Stimulated activated CD8-positive, alpha-beta memory T cell treated with anti-CD3 and anti-CD28 coated beads, Interleukin-7, amount 100 ng/mL, for 24 hours (primary cell): ENCODE measurements at regions not wholly inside any gene's neighbourhood (a gene's known extent, or its start where the extent isn't known, plus 50 kb on each side); places are given as distances from the start of the nearest gene placed in this dataset.
"Not testable (repeated sequence)": the region's sequence is repeated elsewhere in the genome, so short reads cannot be mapped to it uniquely, and the experiment has no call there.

Source experiments
- DNase-seq: peaks from one replicate; pipeline ENCODE4 v3.0.0-alpha.2; 2020; ENCODE audit warnings: low read depth

DNA sequence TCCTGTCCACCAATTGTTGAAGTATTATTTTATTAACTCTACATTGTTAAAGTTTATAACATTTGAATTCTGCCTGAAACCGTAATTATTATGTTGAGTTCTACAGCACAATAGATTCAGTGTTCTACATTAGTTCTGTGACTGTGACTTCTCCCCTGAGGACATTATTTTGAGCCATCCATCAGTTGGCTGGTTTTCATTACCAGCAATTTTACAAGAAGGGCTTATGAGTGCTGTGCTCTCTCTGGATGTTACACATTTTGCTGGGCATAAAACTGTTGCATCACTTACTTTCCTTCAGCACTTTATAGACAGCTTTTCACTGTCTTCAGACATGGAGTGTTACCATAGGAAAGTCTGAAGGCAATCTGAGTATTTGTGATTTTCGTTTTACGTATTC lies 118.2 kb upstream of the KITLG start:
- no peak for DNase-seq

DNA sequence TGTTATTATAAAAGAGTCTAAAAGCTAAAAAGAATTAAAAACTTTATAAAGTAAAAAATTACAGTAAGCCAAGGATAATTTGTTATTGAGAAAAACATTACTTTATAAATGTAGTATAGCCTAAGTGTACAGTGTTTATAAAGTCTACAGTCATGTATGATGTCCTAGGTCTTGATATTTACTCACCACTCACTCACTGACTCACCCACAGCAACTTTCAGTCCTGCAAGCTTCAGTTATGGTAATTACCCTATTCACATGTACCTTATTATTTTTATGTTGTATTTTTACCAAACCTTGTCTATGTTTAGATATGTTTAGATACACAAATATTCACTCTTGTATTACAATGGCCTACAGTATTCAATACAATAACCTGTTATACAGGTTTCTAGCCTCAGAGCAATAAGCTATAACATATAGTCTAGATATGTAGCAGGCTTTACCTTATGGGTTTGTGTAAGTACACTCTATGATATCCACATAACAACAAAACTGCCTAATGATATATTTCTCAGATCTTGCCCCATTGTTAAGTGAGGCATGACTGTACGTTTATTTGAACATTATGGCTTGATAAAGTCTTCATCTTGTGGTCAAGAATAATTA lies 113.7 kb upstream of the KITLG start:
- no peak for DNase-seq

DNA sequence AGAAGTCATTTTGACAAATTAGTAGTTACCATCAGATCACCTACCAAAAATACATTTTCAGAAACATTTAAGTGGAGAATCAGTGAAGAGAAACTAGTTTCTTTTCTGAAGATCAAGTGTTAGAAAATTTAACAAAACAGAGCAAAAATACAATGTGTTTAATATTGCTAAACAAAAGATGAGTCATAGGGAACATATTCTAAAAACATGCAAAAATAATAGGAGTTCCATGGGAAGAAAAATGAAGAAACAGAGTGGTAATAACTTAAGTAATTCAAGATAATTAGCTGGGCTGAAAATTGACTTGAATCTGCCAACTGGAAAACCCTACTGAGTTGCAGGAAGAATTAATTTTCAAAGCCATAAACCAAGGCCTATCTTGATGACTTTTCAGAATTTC lies 111.5 kb upstream of the KITLG start:
- no peak for DNase-seq

DNA sequence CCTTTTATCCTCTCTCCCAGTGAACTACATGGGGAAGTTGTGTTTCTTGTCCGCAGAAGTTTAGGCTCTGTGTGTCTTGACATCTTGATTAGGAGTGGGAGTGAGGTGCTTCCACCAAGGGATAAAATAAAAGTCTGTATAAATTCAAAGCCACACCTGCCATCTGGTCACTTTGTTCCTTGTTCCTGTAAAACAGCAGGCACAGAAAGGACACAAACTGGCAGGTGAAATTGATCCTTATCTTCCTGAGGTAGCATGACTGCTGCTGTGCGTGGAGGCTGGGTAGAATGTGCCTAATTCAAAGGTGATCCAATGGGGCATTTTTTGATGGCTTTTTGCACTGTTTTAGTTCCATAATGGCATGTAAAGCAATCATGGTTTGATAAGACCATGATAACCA lies 104.3 kb upstream of the KITLG start:
- no peak for DNase-seq

DNA sequence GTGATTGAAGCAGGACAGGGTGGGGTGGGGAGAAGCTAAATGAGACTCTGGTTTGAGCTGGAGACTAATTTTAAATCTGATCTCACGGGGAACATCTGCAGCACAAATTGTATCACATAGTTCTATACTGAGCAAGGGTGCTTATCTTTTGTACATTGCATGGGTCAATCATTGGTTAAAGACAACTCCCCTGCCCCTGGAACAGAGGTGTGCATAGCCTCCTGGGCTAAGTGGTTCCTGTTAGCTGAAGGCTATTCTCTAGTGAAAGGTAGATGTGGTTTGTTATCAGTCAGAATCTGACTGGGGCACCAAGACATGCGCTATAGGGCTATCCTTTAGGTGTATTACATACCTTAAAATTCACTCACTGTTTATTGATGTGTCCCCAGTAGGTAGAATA lies 103.9 kb upstream of the KITLG start:
- no peak for DNase-seq

DNA sequence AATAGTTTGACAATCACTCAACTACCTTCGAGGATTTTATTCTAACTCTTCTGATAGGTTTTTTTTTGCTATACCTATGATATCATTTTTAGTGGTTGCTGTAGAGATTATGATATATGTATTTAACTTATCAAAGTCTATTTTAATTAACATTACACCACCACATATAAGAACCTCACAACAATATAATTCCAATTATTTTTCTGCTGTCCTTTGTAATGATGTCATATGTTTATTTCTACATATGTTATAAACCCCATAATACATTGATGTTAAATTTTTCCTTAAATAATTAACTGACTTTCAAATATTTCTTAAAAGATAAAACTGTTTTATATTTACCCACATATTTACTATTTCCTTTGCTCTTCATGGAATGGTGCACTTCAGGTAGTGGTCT lies 103.4 kb upstream of the KITLG start:
- no peak for DNase-seq

DNA sequence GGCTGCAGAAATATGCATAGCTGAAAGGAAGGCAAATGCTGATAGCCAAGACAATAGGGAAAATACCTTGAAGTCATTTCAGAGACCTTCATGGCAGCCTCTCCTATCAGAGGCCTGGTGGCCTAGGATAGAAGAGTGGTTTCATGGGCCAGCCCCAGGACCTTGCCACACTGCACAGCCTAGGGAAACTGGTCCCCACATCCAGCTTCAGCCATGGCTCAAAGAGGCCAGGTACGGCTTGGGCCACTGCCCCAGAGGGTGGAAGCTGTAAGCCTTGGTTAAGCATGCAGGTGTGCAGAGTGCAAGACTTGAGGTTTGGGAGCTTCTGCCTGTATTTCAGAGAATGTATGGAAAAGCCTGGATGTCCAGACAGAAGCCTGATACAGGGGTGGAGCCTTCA lies 101.0 kb upstream of the KITLG start:
- no peak for DNase-seq

DNA sequence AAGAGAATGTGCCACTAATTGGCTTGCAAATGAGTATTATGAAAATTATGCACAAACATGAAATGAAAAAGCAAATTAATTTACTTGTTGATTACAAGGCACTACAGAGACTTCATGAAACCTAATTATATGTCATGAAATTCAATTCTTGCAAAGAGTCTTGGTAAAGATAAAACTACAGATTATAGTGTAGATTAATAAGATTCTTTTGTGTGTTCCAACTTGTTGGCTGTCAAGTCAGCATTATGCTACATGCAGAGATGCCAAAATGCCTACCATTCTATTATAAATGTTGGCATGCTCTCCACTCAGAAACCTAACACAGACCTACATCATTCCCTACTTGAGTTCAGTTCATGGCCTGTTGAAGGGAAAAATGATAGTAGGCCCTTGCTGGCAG lies 97.2 kb upstream of the KITLG start:
- DNase-seq, result no peak

DNA sequence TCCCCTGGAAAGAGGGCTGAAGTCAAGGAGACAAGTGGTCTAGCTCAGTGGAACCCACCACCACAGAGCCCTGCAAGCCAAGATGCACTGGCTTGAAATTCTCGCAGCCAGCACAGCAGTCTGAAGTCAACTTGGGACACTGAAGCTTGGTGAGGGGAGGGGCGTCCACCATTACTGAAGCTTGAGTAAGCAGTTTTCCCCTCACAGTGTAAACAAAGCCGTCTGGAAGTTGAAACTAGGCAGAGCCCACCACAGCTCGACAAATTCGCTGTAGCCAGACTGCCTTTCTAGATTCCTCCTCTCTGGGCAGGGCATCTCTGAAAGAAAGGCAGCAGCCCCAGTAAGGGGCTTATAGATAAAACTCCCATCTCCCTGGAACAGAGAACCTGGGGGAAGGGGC lies 87.3 kb upstream of the KITLG start:
- DNase-seq, result not testable (repeated sequence)

DNA sequence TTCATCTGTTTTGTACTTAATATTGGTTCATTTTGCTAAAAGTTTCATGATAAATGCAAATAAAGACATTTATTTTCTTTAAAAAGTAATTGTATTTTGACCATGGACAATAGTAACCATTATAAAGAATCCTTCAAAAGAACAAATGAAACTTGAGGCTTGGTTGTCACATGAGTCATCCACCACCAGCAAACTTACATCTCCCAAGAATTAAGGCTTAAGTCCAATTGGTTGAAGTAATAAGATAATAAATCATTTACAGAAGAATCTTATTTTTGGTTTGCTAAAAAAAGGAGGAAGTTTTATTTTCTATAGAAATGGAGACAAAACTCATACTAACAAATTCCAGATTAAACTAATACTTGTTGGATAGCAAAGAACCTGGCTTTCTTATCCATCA lies 84.8 kb upstream of the KITLG start:
- DNase-seq, result no peak

DNA sequence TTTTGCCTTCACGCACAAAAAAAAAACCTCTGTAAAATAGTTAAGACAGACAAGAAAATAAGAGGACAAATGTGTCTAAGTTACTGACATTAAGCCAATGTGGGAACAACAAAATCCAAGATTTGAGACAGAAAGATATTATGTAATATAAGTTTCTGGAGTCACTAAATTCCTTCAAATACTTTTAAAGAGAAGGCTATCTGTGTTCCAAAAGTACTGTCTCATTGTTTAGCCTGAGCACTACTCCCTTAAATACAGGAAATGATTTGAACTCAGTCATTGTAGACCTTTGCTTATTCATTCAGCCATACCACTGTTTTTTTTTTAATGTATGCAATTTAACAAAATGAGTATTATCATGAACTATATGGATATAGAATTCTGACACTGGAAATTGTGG lies 82.7 kb upstream of the KITLG start:
- no peak for DNase-seq

DNA sequence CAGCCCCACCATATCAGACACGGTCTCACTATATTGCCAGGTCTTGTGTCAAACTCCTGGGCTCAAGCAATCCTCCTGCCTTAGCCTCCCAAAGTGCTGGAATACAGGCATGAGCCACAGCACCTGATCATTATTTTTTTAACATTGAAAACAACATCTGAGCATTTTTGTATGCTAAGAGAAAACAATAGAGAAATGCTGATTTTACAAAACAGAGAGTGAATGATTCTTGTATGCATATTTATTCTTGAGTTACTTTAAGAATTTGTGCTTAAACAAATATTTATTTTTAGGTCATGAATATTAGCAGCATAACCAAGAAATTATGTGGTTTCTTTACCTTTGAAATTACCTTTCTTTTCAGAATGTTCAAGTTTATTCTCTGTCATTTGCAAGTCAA lies 81.8 kb upstream of the KITLG start:
- no peak for DNase-seq

DNA sequence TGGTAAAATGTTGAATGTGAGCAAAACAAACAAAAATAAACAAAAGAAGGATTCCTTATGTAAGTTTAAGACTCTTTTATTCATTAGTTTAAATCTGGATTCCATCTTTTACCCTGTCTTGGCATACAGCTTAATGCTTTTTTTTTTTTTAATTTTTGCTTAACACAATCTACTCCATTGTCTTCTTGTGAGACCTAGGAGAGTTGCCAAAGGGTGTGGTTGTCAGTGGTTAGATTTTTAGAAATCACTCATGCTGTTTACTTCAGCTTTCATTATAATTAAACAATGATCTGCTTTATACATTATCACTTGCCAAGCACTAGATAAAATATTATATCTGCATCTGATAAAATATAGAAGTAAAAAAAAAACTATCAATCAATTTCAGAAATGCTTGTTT lies 77.7 kb upstream of the KITLG start:
- DNase-seq, result no peak

DNA sequence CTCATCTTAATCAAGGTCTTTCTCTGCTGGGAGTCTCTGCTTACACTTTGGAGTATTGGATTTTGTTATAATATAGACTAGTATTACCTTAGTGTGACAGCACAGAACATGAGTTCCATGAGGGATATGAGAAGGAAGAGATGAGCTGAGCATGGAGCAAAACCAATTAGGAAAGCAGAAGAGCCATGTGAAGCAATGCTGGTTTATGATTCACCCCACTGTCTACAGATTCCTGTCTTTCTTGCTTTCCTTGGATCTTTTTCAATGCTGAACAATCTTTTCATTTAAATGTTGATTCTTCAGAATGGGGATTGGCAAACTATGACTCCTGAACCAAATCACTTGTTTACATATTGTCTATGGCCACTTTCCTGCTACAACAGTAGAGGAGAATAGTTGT lies 70.4 kb upstream of the KITLG start:
- no peak for DNase-seq

DNA sequence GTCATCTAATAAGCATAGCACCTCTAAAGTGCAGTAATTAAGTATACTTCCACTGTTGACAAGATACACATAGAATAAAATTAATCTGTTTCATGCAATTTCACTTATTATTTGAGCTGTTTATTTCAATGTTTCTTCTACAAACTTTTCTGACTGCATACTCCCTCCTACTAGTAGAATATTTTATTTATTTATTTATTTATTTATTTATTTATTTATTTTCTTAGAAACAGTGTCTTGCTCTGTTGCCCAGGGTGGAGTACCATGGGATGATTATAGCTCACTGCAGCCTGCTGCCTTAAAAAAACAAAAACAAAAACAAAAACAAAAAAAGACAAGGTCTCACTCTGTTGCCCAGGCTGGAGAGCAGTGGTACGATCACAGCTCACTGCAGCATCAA lies 68.4 kb upstream of the KITLG start:
- DNase-seq, result no peak

DNA sequence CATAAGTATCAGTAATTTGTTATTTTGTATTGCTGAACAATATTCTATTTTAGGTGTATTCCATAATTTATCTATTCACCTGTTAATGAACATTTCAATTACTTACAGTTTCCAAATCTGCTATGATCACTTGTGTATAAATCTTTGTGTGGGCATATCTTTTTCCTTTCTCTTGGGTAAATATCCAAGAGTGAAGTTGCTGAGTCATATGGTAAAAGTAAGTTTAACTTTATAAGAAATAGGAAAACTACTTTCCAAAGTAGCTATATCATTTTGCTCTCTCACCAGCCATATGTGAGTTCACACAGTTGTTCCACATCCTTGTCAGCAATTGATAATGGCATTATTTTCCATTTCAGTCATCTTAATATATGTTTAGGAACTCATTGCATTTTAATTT lies 66.6 kb upstream of the KITLG start:
- no peak for DNase-seq

DNA sequence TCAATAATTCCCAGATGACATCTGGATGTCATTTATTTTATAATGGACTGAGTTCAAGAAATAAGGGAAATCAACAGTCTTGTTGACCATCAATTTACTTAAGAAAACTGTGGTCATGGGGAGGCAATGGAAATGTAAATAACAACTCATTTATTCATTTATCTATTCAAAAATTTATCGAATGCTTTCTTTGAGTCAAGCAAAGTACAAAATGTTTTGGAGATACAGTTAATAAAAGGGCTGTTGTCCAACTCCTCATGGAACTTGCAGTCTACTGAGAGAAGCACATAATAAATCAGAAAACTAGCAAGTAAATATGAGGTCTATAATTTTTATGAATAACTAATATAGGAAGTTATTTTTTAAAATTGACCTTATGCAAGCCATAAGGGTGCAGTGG lies 65.5 kb upstream of the KITLG start:
- DNase-seq, result no peak

DNA sequence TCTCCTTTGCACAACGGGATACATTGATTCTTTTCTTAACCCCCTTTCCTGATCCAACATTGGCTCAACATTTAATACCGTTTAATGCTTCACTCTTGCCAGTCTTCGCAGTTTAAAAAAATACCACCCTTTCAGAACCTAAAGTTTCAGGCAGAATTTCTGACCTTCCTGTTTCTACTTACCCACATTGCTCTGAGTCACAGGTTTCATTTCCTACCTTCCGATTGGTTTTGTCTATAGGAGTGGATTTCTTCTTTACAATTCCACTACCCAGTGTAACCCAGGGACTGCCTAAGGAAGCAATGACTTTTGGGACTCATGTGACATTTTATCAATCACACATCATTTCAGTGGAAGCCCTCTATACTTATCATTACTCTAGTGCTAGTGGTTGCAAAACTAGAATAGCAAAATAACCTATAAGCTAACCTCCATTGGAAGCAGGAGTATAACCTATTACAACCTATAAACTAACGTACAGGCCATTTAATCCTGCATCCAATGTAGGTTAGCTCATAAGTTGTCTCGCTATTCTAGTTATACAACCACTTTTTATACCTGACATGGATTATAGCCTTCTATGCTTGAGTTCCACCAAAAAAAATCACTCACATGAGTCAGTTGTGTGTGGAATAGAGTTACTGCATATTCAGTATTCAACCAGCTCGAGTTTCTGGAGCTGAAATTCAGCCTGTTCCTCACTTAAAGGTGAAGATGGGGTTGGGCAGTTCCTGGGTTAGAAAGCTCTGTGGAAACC lies 64.9 kb upstream of the KITLG start:
- DNase-seq, result no peak

DNA sequence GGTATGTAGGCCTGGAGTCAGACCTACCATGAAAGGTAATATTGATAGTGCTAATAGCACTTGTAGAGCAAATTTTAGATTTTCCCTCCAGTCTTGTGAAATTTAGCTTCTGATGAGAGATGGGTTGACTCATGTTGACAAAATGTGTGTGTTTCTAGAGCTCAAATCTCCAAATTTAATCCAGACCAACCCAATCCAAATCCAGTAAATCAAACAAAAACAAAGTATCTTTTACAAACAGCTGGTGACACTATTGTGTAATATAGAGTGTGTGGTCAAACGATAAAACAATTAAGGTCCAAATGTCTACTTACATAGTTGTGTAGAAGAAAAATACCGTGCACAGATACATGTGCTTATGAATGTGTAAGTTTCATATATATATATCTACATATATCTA lies 63.4 kb upstream of the KITLG start:
- DNase-seq, result no peak

DNA sequence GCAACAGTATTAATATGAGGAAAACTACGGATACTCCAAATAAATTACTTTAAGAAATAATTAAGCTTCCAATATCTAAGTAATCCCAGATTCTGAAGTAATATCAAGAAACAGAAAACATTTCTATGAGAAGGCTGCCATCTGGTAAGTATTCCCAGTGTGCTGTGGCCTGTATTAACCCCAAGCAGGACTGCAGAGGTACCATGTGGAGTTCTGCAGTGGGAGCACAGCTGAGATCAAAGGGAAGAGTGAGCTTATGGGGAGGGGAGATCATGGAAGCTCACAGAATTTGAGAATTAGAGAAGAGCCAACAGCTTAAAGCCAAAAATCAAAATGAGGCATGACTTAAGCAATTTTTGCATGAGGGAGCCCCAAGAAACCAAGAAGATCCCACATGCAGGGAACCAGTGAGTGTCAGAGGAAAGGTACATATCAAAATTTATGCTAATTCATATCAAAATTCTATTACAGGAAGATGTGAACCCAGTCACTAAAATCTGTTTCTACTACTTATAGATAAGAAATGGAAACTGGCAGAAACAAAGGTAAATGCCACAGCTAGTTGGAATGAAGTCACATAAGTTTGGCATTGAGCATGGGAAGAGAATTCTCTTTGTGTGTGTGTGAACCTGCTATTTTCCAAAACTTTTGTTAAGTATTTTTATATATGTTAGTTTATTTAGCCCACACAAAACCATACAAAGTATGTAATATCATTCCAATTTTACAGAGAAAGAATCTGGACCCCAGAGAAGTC lies 62.6 kb upstream of the KITLG start:
- DNase-seq, result no peak

DNA sequence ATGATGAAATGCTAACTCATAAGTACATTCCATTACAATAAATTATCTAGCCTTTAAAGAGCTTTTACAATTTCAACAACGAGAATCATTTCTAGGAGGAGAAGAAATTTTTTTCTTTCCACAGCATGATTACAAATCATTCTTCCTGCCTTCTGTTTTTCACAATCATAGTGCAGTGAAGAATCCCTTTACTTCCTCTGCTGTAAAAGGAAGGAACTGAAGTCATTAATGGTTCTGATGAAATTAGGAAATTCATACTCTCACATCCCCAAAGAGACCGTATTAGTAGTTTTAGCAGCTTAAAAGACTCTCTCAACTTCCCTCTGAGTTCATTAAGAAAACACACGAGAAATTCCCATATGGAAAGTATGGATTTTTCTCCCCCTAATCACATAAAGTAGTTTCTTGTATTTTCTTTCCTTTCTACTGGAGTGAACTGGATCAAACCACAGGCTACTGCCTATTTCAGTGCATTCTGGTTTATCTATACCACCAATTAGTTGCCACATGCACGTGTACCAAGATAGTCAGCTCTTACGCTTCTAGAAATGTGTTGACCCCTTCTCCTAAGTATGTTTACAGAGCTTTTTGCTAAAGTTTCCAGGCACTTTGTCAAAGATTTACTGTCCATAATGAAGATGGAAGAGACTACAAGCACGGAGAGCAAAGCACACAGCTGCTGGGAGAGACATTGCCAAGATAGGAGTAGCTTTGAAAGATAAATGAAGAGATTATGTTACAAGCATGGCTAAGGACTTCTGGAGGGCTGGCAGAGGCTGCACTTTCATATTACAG lies 58.9 kb upstream of the KITLG start:
- no peak for DNase-seq

DNA sequence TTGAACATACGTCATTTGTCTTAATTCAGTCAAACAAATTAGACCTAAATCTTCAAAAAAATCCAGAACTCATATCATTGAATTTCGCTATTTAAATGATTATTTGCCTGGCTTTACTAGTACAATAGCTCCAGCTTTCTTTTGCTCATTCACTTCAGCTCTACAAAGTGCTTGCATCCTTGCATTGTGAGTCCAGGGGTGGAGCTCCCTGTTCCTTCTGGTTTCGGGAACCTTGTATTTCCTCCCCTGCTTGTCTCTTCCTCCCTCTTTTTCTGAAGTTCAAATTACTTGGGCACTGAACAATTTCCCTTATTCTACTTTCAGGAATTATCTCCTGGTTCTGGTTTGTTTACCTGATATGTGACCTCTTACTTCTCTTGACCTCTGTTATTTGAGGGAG lies 58.1 kb upstream of the KITLG start:
- DNase-seq, result no peak

DNA sequence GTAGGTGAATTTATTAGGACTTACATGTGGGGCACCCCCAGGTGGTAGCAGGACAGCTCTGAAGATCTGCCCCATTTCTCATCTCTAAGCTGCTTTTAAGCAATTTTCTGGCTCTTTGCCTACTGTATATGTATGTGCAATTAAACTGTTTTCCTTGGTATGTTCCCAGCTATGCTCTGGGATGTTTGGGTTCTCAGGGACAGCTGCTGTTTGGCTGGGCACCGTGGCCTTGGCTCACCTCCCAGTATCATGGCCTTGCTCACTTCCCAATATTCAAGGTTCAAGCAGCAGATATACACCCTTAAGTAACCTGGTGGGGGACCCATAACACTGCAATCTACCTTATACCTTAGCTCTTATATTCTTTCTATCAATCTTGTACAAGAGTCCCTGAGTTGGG lies 53.7 kb upstream of the KITLG start:
- no peak for DNase-seq
